ENCODE measurements at regions not wholly inside any gene's neighbourhood (a gene's known extent, or its start where the extent isn't known, plus 50 kb on each side); places are given as distances from the start of the nearest gene placed in this dataset.

GRCh38 chr1:234874291-234875288, 254.0 kb downstream of the TOMM20 start:
- no peaks in the 10 kb centered on the region for H3K27me3 Mint-ChIP-seq (ENCODE audit: insufficient read depth)
- intact Hi-C loops (cut with micrococcal nuclease) = no loop called here
- H3K9me3 Mint-ChIP-seq = no peaks in the 10 kb centered on the region
- H3K4me3 Mint-ChIP-seq = no peak overlapping the region
- H3K36me3 Mint-ChIP-seq (ENCODE audit: low read depth) = no peaks in the 10 kb centered on the region
- no peak for DNase-seq (ENCODE audit: low spot score)
- no peak overlapping the region for H3K27ac Mint-ChIP-seq
- peaks cover 56% of the 10 kb centered on the region for H3K4me1 Mint-ChIP-seq (ENCODE audit: low read depth)

- H3K4me1 Mint-ChIP-seq (ENCODE audit: low read depth) = peaks cover 61% of the 10 kb centered on the region
- peak overlapping the region; percentile 63 for H3K27ac Mint-ChIP-seq
- no peaks in the 10 kb centered on the region for H3K27me3 Mint-ChIP-seq (ENCODE audit: insufficient read depth)
- no peaks in the 10 kb centered on the region for H3K36me3 Mint-ChIP-seq (ENCODE audit: low read depth)
- no peaks in the 10 kb centered on the region for H3K9me3 Mint-ChIP-seq
- intact Hi-C loops (cut with micrococcal nuclease) = no loop called here
- H3K4me3 Mint-ChIP-seq = no peak overlapping the region
- DNase-seq (ENCODE audit: low spot score) = no peak
Observed at GRCh38 chr1:234871710-234872271, 256.8 kb downstream of the TOMM20 start.

- no peaks in the 10 kb centered on the region for H3K36me3 Mint-ChIP-seq (ENCODE audit: low read depth)
- peaks cover 5% of the 10 kb centered on the region for H3K9me3 Mint-ChIP-seq
- intact Hi-C loops (cut with micrococcal nuclease) = no loop called here
Observed at GRCh38 chr1:234871039-234871709, 257.5 kb downstream of the TOMM20 start.

DNA sequence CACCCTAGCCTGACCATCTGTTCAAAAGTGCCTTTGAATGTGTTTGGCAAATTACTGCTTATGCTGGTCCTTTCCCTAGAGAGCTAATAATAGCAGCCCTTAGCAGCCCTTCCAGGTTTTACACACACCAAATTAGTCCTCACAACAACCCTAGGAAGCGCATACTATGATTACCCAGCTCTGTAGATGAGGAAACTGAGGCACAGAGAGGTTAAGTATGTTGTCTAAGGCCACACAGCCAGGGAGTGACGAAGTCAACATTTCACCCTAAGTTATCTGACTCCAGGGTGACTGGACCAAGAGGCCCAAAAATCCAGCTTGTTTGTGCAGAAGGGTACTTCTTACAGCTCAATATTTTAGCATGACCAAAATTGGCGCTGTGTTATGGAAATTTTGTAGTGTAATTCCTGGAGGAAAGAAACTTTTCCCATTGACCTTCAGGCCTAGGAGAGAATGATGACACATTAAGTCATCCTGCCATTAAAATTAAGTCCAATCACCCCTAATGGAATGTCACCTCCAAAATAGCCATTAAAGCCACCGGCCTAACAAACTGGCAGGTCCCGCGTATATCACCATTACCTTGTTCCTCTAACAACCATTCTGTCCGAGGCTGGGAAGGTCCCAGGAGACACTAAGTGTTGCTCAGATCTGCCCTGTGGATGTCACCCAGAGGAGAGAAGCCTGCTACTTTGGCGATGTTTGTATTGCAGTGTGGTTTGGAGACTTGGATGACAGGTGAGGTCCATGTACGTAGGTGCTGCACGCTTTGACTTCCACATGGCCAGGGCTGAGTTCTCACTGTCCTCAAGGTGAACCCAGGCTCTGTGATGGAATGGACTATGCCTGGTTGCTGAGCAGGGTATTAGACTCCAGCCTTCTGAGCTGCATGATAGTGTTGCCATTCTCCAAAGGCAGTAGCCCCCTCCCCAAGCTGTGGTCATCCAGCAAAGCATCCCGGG, 258.3 kb downstream of the TOMM20 start:
- H3K27me3 Mint-ChIP-seq (ENCODE audit: insufficient read depth) = no peaks in the 10 kb centered on the region
- DNase-seq (ENCODE audit: low spot score) = no peak
- no peak overlapping the region for H3K4me3 Mint-ChIP-seq
- H3K9me3 Mint-ChIP-seq = peaks cover 10% of the 10 kb centered on the region
- no peak overlapping the region for H3K27ac Mint-ChIP-seq
- H3K4me1 Mint-ChIP-seq (ENCODE audit: low read depth) = peaks cover 54% of the 10 kb centered on the region
- no peaks in the 10 kb centered on the region for H3K36me3 Mint-ChIP-seq (ENCODE audit: low read depth)
- intact Hi-C loops (cut with micrococcal nuclease) = no loop called here

More at GRCh38 chr1:234871039-234871709, 257.5 kb downstream of the TOMM20 start:
- Mint-ChIP-seq H3K4me1 (ENCODE audit: low read depth) (peaks cover 60% of the 10 kb centered on the region), H3K4me3 (no peak overlapping the region), H3K27ac (peak overlapping the region; percentile 63), H3K27me3 (ENCODE audit: insufficient read depth) (no peaks in the 10 kb centered on the region)
- DNase-seq (ENCODE audit: low spot score) = no peak

- Mint-ChIP-seq H3K4me1 (ENCODE audit: low read depth) (peaks cover 50% of the 10 kb centered on the region), H3K27me3 (ENCODE audit: insufficient read depth) (no peaks in the 10 kb centered on the region), H3K9me3 (peaks cover 10% of the 10 kb centered on the region), H3K36me3 (ENCODE audit: low read depth) (peaks cover 3% of the 10 kb centered on the region), H3K4me3 (no peak overlapping the region), H3K27ac (no peak overlapping the region)
- no peak for DNase-seq (ENCODE audit: low spot score)
- intact Hi-C loops (cut with micrococcal nuclease) = no loop called here
Observed at GRCh38 chr1:234869182-234870019, 259.2 kb downstream of the TOMM20 start.

DNA sequence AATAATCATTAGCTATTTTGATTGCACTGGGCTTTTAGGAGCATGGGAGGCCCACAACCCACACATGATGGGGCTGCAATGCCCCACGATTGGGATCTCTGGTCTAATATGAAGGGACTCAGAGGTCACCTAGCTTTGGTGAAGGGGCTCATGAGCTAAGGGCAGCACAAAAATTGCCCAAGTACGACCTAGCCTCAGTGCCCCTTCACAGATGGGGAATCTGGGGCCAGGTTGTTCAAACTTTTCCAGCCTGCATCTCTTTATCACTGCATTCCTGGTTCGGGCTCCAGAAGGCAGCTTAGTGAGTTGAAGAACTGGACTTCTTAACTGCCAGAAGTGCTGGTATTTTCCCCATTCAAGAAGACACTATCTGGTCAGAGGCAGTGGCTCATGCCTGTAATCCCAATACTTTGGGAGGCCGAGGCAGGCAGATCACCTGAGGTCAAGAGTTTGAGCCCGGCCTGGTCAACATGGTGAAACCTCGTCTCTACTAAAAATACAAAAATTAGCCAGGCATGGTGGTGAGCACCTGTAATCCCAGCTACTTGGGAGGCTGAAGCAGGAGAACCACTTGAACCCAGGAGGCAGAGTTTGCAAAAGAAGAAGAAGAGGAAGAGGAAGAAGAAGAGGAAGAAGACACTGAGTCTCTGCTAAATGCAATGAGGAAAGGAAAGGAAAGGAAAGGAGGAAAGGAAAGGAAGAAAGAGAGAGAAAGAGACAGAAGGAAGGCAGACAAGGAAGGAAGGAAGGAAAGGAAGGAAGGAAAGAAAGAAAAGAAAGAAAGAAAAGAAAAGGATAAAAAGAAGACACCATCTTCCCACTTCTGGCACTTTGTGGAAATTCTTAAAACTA, 258.5 kb upstream of the IRF2BP2 start:
- no peak overlapping the region for H3K4me3 Mint-ChIP-seq
- H3K27me3 Mint-ChIP-seq (ENCODE audit: insufficient read depth) = no peaks in the 10 kb centered on the region
- no peak overlapping the region for H3K27ac Mint-ChIP-seq
- peaks cover 10% of the 10 kb centered on the region for H3K9me3 Mint-ChIP-seq
- H3K36me3 Mint-ChIP-seq (ENCODE audit: low read depth) = peaks cover 3% of the 10 kb centered on the region
- H3K4me1 Mint-ChIP-seq (ENCODE audit: low read depth) = peaks cover 59% of the 10 kb centered on the region
- no peak for DNase-seq (ENCODE audit: low spot score)
- intact Hi-C loops (cut with micrococcal nuclease) = no loop called here

DNA sequence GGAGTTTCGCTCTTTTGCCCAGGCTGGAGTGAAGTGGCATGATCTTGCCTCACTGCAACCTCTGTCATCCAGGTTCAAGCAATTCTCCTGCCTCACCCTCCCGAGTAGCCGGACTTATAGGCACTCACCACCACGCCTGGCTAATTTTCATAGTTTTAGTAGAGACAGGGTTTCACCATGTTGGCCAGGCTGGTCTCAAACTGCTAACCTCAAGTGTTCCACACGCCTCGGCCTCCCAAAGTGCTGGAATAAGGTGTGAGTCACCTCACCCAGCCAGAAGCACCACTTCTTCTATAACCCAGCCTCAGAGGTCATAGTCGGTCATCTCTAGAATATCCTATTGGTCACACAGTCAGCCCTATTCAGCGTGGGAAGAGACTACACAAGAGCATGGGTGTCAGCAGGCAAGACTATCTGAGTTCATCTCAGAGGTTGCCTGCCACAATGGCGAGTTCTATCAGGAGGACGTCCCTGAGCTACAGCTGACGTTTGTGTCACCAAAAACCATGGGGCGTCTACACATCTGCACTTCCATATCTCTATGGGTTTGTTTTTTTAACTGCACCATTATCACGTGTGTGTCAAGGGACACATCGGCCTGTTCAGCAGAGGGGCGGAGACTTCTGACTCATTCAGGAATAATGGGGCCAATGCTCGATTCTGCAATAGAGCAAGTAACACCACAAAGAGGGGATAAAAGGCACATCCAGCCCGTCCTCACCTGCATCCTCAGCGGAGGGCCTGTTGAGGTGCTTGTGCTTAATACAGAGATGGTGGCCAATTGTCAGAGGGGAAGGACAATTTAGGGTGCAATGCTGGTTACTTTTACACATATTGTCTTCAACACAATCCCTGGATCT, 256.3 kb upstream of the IRF2BP2 start:
- Mint-ChIP-seq H3K27ac (no peak overlapping the region), H3K27me3 (ENCODE audit: insufficient read depth) (no peaks in the 10 kb centered on the region), H3K9me3 (peaks cover 14% of the 10 kb centered on the region), H3K4me1 (ENCODE audit: low read depth) (peaks cover 63% of the 10 kb centered on the region), H3K4me3 (no peak overlapping the region), H3K36me3 (ENCODE audit: low read depth) (peaks cover 6% of the 10 kb centered on the region)
- intact Hi-C loops (cut with micrococcal nuclease) = no loop called here
- DNase-seq (ENCODE audit: low spot score) = no peak

DNA sequence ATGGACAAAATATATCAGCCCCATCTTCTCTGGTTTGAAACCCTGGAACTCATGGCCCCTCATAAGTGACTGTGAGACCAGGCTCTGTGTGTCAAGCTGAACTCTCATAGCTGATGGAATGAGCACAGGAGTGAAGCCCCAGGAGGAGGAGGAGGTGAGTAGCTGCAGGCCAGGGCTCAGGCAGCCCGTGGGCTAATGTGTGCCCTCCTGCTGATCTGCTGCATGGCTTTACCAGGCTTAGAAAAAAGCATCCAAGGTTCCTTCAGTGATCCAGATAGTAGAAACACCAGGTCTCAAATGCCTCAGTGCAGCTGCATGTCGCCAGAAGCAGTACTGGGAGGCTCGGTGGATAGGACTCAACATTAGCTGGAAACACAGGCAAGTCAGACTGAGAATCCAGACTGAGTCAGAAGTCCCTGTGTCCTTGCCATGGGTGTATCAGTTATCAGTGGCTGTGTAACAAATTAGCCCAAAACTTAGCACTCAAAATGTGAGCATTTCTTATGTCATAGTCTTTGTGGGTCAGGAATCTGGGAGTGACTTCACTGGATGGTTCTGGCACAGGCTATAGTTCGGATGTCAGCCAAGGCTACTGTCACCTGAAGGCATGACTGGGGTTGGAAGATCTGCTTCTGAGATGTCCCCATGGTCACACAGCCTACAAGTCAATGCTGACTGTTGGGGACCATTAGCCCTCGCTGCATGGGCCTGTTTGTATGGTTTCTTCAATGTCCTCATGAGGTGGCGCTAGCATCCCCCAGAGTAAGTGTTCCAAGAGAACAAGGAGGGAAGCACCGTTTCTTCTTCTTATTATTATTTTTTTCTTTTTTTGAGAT, 255.4 kb upstream of the IRF2BP2 start:
- intact Hi-C loops (cut with micrococcal nuclease) = no loop called here
- Mint-ChIP-seq H3K27me3 (ENCODE audit: insufficient read depth) (no peaks in the 10 kb centered on the region), H3K27ac (no peak overlapping the region), H3K36me3 (ENCODE audit: low read depth) (peaks cover 6% of the 10 kb centered on the region), H3K9me3 (peaks cover 14% of the 10 kb centered on the region), H3K4me1 (ENCODE audit: low read depth) (peaks cover 63% of the 10 kb centered on the region), H3K4me3 (no peak overlapping the region)
- no peak for DNase-seq (ENCODE audit: low spot score)

GRCh38 chr1:234864116-234864515, 254.1 kb upstream of the IRF2BP2 start:
- Mint-ChIP-seq H3K27me3 (ENCODE audit: insufficient read depth) (no peaks in the 10 kb centered on the region), H3K36me3 (ENCODE audit: low read depth) (peaks cover 6% of the 10 kb centered on the region), H3K9me3 (peaks cover 14% of the 10 kb centered on the region), H3K4me1 (ENCODE audit: low read depth) (peaks cover 61% of the 10 kb centered on the region), H3K4me3 (no peak overlapping the region), H3K27ac (no peak overlapping the region)
- intact Hi-C loops (cut with micrococcal nuclease) = no loop called here
- no peak for DNase-seq (ENCODE audit: low spot score)

DNA sequence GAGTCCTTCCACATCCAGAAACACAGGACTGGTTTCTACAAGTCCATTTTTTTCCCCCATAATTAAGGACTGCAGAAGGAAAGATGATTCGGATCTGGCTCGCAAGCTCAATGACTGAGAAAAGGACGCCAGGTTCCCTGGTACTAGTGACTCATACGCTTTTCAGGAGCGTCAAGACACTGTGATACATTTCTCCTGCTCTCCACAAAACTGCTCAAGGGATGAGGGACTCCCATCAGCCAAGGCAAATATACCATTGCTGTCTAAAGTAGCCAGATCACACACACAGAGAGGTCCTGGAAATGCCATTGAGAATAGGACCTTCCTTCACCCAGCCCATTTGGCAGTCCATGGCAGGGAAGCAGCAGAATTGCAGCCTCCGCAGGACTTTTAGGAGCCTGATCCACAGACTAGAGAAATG, 253.6 kb upstream of the IRF2BP2 start:
- DNase-seq (ENCODE audit: low spot score) = no peak
- H3K27ac Mint-ChIP-seq = no peak overlapping the region
- H3K27me3 Mint-ChIP-seq (ENCODE audit: insufficient read depth) = no peaks in the 10 kb centered on the region
- intact Hi-C loops (cut with micrococcal nuclease) = no loop called here
- H3K36me3 Mint-ChIP-seq (ENCODE audit: low read depth) = peaks cover 6% of the 10 kb centered on the region
- peaks cover 55% of the 10 kb centered on the region for H3K4me1 Mint-ChIP-seq (ENCODE audit: low read depth)
- H3K4me3 Mint-ChIP-seq = no peak overlapping the region
- peaks cover 14% of the 10 kb centered on the region for H3K9me3 Mint-ChIP-seq
